CD4-positive, CD25-positive, alpha-beta regulatory T cell (primary cell): ENCODE measurements at regions not wholly inside any gene's neighbourhood (a gene's known extent, or its start where the extent isn't known, plus 50 kb on each side); places are given as distances from the start of the nearest gene placed in this dataset.

Experiments
- ATAC-seq, 2 donors: fragments of 150-1000 bp; cut with Tn5 transposase; one replicate each; pipeline ENCODE4 v1.10.0; 2021; ENCODE audit warnings: low read depth in 2 of 2, moderate number of reproducible peaks in 2 of 2, moderate library complexity in 1 of 2
- DNase-seq, 3 donors: peaks; one replicate each; pipeline versions ENCODE4 v3.0.0 to v3.0.0-alpha.2; 2012 to 2022; ENCODE audit warnings: mixed read lengths in 1 of 3
- H3K27ac ChIP-seq: one replicate; pipeline ENCODE4 v1.7.0; 2013; ENCODE audit warnings: mild to moderate bottlenecking, low read length; ENCODE audit not compliant: insufficient read depth, poor library complexity, severe bottlenecking
- H3K27me3 ChIP-seq: one replicate; pipeline ENCODE4 v1.7.0; 2013; ENCODE audit warnings: low read length; ENCODE audit not compliant: control insufficient read depth, insufficient read depth
- H3K36me3 ChIP-seq: one replicate; pipeline ENCODE4 v1.7.0; 2013; ENCODE audit warnings: mild to moderate bottlenecking, low read length, moderate library complexity; ENCODE audit not compliant: control insufficient read depth, insufficient read depth
- H3K4me1 ChIP-seq: 2 replicates; pipeline ENCODE4 v1.7.0; 2013; ENCODE audit warnings: mild to moderate bottlenecking, low read length; ENCODE audit not compliant: insufficient read depth, control insufficient read depth, poor library complexity, severe bottlenecking
- H3K4me3 ChIP-seq: one replicate; pipeline ENCODE4 v1.7.0; 2013; ENCODE audit warnings: low read depth, mild to moderate bottlenecking, low read length, moderate library complexity
- H3K9me3 ChIP-seq, 2 experiments: 1 replicate in 1 of 2; 2 replicates in 1 of 2; pipeline ENCODE4 v1.7.0; 2013; ENCODE audit warnings: low read length in 2 of 2, mild to moderate bottlenecking in 1 of 2, moderate library complexity in 1 of 2; ENCODE audit not compliant: control insufficient read depth in 2 of 2
- H3K27ac Mint-ChIP-seq, 3 donors: one replicate each; pipeline ENCODE4 v1.8.0; 2020 to 2022; ENCODE audit warnings: mild to moderate bottlenecking in 3 of 3, mixed read lengths in 3 of 3, moderate library complexity in 2 of 3
- H3K27me3 Mint-ChIP-seq: one replicate; pipeline ENCODE4 v1.8.0; 2022; ENCODE audit warnings: mild to moderate bottlenecking, mixed read lengths
- H3K36me3 Mint-ChIP-seq: one replicate; pipeline ENCODE4 v1.8.0; 2020; ENCODE audit warnings: mixed read lengths
- H3K4me1 Mint-ChIP-seq, 4 donors: one replicate each; pipeline ENCODE4 v1.8.0; 2020 to 2022; ENCODE audit warnings: mixed read lengths in 4 of 4, mild to moderate bottlenecking in 1 of 4
- H3K4me3 Mint-ChIP-seq, 4 donors: one replicate each; pipeline ENCODE4 v1.8.0; 2020 to 2022; ENCODE audit warnings: mild to moderate bottlenecking in 4 of 4, mixed read lengths in 4 of 4, moderate library complexity in 3 of 4
- H3K9me3 Mint-ChIP-seq, 7 donors: one replicate each; pipeline ENCODE4 v1.8.0; 2020 to 2022; ENCODE audit warnings: mixed read lengths in 7 of 7, mild to moderate bottlenecking in 3 of 7, moderate library complexity in 2 of 7

- Mint-ChIP-seq H3K4me1 (no peaks in the 10 kb centered on the region), H3K9me3 (peaks cover 0 to 2% (median 0%) of the 10 kb centered on the region in 7 donors), H3K4me3 (no peak overlapping the region), H3K27ac (no peak overlapping the region), H3K27me3 (no peaks in the 10 kb centered on the region), H3K36me3 (no peaks in the 10 kb centered on the region)
- Histone ChIP-seq H3K27me3 (peaks cover 2% of the 10 kb centered on the region), H3K4me3 (no peak overlapping the region), H3K27ac (no peak overlapping the region), H3K9me3 (no peaks in the 10 kb centered on the region), H3K4me1 (no peaks in the 10 kb centered on the region), H3K36me3 (no peaks in the 10 kb centered on the region)
- DNase-seq, result no peak
- no peak for ATAC-seq
Observed at GRCh38 chr9:115495836-115496235, 377.9 kb upstream of the TNC start.

- H3K9me3 Mint-ChIP-seq, result peaks cover 0 to 2% (median 0%) of the 10 kb centered on the region in 7 donors
- ATAC-seq (no peak), DNase-seq (no peak)
- no peak overlapping the region for H3K4me3 Mint-ChIP-seq
- no peaks in the 10 kb centered on the region for H3K27me3 Mint-ChIP-seq
- no peaks in the 10 kb centered on the region for H3K36me3 ChIP-seq
- no peak overlapping the region for H3K27ac ChIP-seq
- no peaks in the 10 kb centered on the region for H3K36me3 Mint-ChIP-seq
- no peaks in the 10 kb centered on the region for H3K4me1 ChIP-seq
- no peaks in the 10 kb centered on the region for H3K9me3 ChIP-seq
- no peaks in the 10 kb centered on the region for H3K27me3 ChIP-seq
- H3K4me1 Mint-ChIP-seq, result no peaks in the 10 kb centered on the region
- H3K27ac Mint-ChIP-seq, result no peak overlapping the region
- H3K4me3 ChIP-seq, result no peak overlapping the region
Observed at GRCh38 chr9:115498303-115498702, 380.3 kb upstream of the TNC start.

- no peak for ATAC-seq
- H3K27ac Mint-ChIP-seq, result no peak overlapping the region
- H3K4me1 Mint-ChIP-seq, result no peaks in the 10 kb centered on the region
Observed at GRCh38 chr9:115507148-115507547, 389.2 kb upstream of the TNC start.

GRCh38 chr9:115513148-115513547 lies 395.2 kb upstream of the TNC start:
- Histone ChIP-seq H3K27me3 (no peaks in the 10 kb centered on the region), H3K9me3 (no peaks in the 10 kb centered on the region), H3K4me3 (no peak overlapping the region), H3K4me1 (no peaks in the 10 kb centered on the region), H3K36me3 (no peaks in the 10 kb centered on the region), H3K27ac (no peak overlapping the region)
- H3K4me1 Mint-ChIP-seq, result no peaks in the 10 kb centered on the region
- no peaks in the 10 kb centered on the region for H3K27me3 Mint-ChIP-seq
- no peak overlapping the region for H3K4me3 Mint-ChIP-seq
- DNase-seq, result no peak
- no peak for ATAC-seq
- H3K27ac Mint-ChIP-seq, result no peak overlapping the region
- H3K9me3 Mint-ChIP-seq, result peaks cover 0 to 1% (median 0%) of the 10 kb centered on the region in 7 donors
- no peaks in the 10 kb centered on the region for H3K36me3 Mint-ChIP-seq

More at GRCh38 chr9:115507148-115507547, 389.2 kb upstream of the TNC start:
- Mint-ChIP-seq H3K9me3 (peaks cover 0 to 4% (median 0%) of the 10 kb centered on the region in 7 donors), H3K4me3 (no peak overlapping the region), H3K36me3 (no peaks in the 10 kb centered on the region), H3K27me3 (peaks cover 4% of the 10 kb centered on the region)
- Histone ChIP-seq H3K4me3 (no peak overlapping the region), H3K36me3 (no peaks in the 10 kb centered on the region), H3K27ac (no peak overlapping the region), H3K4me1 (no peaks in the 10 kb centered on the region), H3K27me3 (no peaks in the 10 kb centered on the region), H3K9me3 (no peaks in the 10 kb centered on the region)
- DNase-seq, result no peak

- H3K4me1 ChIP-seq, result no peaks in the 10 kb centered on the region
- no peaks in the 10 kb centered on the region for H3K36me3 ChIP-seq
- no peak overlapping the region for H3K4me3 Mint-ChIP-seq
- ATAC-seq (no peak), DNase-seq (no peak)
- no peaks in the 10 kb centered on the region for H3K27me3 Mint-ChIP-seq
- no peak overlapping the region for H3K27ac ChIP-seq
- no peak overlapping the region for H3K27ac Mint-ChIP-seq
- H3K27me3 ChIP-seq, result no peaks in the 10 kb centered on the region
- no peaks in the 10 kb centered on the region for H3K9me3 ChIP-seq
- no peak overlapping the region for H3K4me3 ChIP-seq
- H3K4me1 Mint-ChIP-seq, result no peaks in the 10 kb centered on the region
- no peaks in the 10 kb centered on the region for H3K36me3 Mint-ChIP-seq
- H3K9me3 Mint-ChIP-seq, result peaks cover 0 to 1% (median 0%) of the 10 kb centered on the region in 7 donors
Observed at GRCh38 chr9:115514454-115514853, 396.5 kb upstream of the TNC start.

- DNase-seq (no peak), ATAC-seq (no peak)
- Histone ChIP-seq H3K36me3 (no peaks in the 10 kb centered on the region), H3K27ac (no peak overlapping the region), H3K4me1 (no peaks in the 10 kb centered on the region), H3K4me3 (no peak overlapping the region), H3K9me3 (no peaks in the 10 kb centered on the region), H3K27me3 (no peaks in the 10 kb centered on the region)
- H3K27ac Mint-ChIP-seq, result no peak overlapping the region
- H3K27me3 Mint-ChIP-seq, result no peaks in the 10 kb centered on the region
- H3K36me3 Mint-ChIP-seq, result no peaks in the 10 kb centered on the region
- no peaks in the 10 kb centered on the region for H3K4me1 Mint-ChIP-seq
- H3K4me3 Mint-ChIP-seq, result no peak overlapping the region
- peaks cover 0 to 2% (median 0%) of the 10 kb centered on the region in 7 donors for H3K9me3 Mint-ChIP-seq
Observed at GRCh38 chr9:115517335-115518075, 399.5 kb upstream of the TNC start.

- H3K9me3 Mint-ChIP-seq, result peaks cover 0 to 2% (median 0%) of the 10 kb centered on the region in 7 donors
- H3K27me3 Mint-ChIP-seq, result no peaks in the 10 kb centered on the region
- DNase-seq (no peak), ATAC-seq (no peak)
- Histone ChIP-seq H3K4me3 (no peak overlapping the region), H3K4me1 (no peaks in the 10 kb centered on the region), H3K9me3 (no peaks in the 10 kb centered on the region), H3K36me3 (no peaks in the 10 kb centered on the region), H3K27ac (no peak overlapping the region), H3K27me3 (no peaks in the 10 kb centered on the region)
- H3K27ac Mint-ChIP-seq, result no peak overlapping the region
- no peaks in the 10 kb centered on the region for H3K36me3 Mint-ChIP-seq
- H3K4me1 Mint-ChIP-seq, result no peaks in the 10 kb centered on the region
- no peak overlapping the region for H3K4me3 Mint-ChIP-seq
Observed at GRCh38 chr9:115520646-115521045, 402.7 kb upstream of the TNC start.

GRCh38 chr9:115522912-115523311 lies 405.0 kb upstream of the TNC start:
- Histone ChIP-seq H3K27me3 (no peaks in the 10 kb centered on the region), H3K27ac (no peak overlapping the region), H3K4me3 (no peak overlapping the region), H3K9me3 (no peaks in the 10 kb centered on the region), H3K4me1 (no peaks in the 10 kb centered on the region), H3K36me3 (no peaks in the 10 kb centered on the region)
- ATAC-seq (no peak), DNase-seq (no peak)
- no peak overlapping the region for H3K4me3 Mint-ChIP-seq
- H3K27ac Mint-ChIP-seq, result no peak overlapping the region
- H3K4me1 Mint-ChIP-seq, result no peaks in the 10 kb centered on the region
- H3K36me3 Mint-ChIP-seq, result no peaks in the 10 kb centered on the region
- H3K27me3 Mint-ChIP-seq, result no peaks in the 10 kb centered on the region
- peaks cover 0 to 3% (median 0%) of the 10 kb centered on the region in 7 donors for H3K9me3 Mint-ChIP-seq
